Keratinocyte (primary cell): ENCODE measurements at regions not wholly inside any gene's neighbourhood (a gene's known extent, or its start where the extent isn't known, plus 50 kb on each side); places are given as distances from the start of the nearest gene placed in this dataset.

Experiments used
- DNase-seq: peaks from one replicate; pipeline ENCODE4 v3.0.0-alpha.2; 2011; ENCODE audit warnings: low read depth, missing footprints, low spot score
- FAIRE-seq: peaks from 2 replicates; lab custom pipeline; 2011; peaks lifted over from hg19 to GRCh38; lab: Jason Lieb, UNC
- H2AFZ ChIP-seq: 2 replicates; pipeline ENCODE4 v1.6.0; 2012; ENCODE audit warnings: low read length, control low read depth, inconsistent platforms; ENCODE audit not compliant: control insufficient read depth
- H3K27ac ChIP-seq: 2 replicates; pipeline ENCODE4 v1.5.1; 2011; ENCODE audit warnings: low read length; ENCODE audit not compliant: control insufficient read depth, insufficient read depth
- H3K27me3 ChIP-seq: 3 replicates; pipeline ENCODE4 v1.6.0; 2011; ENCODE audit warnings: low read length; ENCODE audit not compliant: control insufficient read depth, insufficient read depth; ENCODE audit errors: extremely low read depth
- H3K36me3 ChIP-seq, 2 experiments: 2 replicates in 1 of 2; 3 replicates in 1 of 2; pipeline ENCODE4 v1.5.1; 2011; ENCODE audit warnings: low read length in 2 of 2, mild to moderate bottlenecking in 1 of 2; ENCODE audit not compliant: control insufficient read depth in 2 of 2, insufficient read depth in 2 of 2; ENCODE audit errors: extremely low read depth in 1 of 2
- H3K4me1 ChIP-seq: 3 replicates; pipeline ENCODE4 v1.5.1; 2011; ENCODE audit warnings: low read length; ENCODE audit not compliant: control insufficient read depth, insufficient read depth; ENCODE audit errors: extremely low read depth
- H3K4me2 ChIP-seq: 3 replicates; pipeline ENCODE4 v1.6.0; 2011; ENCODE audit warnings: low read depth, low read length; ENCODE audit not compliant: control insufficient read depth, insufficient read depth; ENCODE audit errors: extremely low read depth
- H3K4me3 ChIP-seq, 3 experiments: fragments of 200-600 bp in 1 of 3; sonication (generic) in 1 of 3; 2 replicates in 2 of 3; 3 replicates in 1 of 3; pipeline ENCODE4 v1.5.1; 2011 to 2016; ENCODE audit warnings: low read length in 3 of 3, mild to moderate bottlenecking in 3 of 3, control low read depth in 2 of 3, inconsistent platforms in 1 of 3, low read depth in 1 of 3, mixed read lengths in 1 of 3, mixed run types in 1 of 3, moderate library complexity in 1 of 3; ENCODE audit not compliant: control insufficient read depth in 2 of 3, insufficient read depth in 2 of 3; ENCODE audit errors: extremely low read depth in 1 of 3
- H3K79me2 ChIP-seq: 2 replicates; pipeline ENCODE4 v1.6.0; 2012; ENCODE audit warnings: low read length; ENCODE audit not compliant: control insufficient read depth, insufficient read depth
- H3K9ac ChIP-seq: 3 replicates; pipeline ENCODE4 v1.6.0; 2011; ENCODE audit warnings: low read length; ENCODE audit not compliant: control insufficient read depth, insufficient read depth; ENCODE audit errors: extremely low read depth
- H3K9me1 ChIP-seq: 3 replicates; pipeline ENCODE4 v1.6.0; 2011; ENCODE audit warnings: low read length; ENCODE audit not compliant: control insufficient read depth, insufficient read depth; ENCODE audit errors: extremely low read depth
- H3K9me3 ChIP-seq: 2 replicates; pipeline ENCODE4 v1.5.1; 2012; ENCODE audit warnings: low read depth, low read length; ENCODE audit not compliant: control insufficient read depth
- H4K20me1 ChIP-seq: 3 replicates; pipeline ENCODE4 v1.6.0; 2011; ENCODE audit warnings: low read length; ENCODE audit not compliant: control insufficient read depth, insufficient read depth; ENCODE audit errors: extremely low read depth
- CTCF ChIP-seq, 3 experiments: IDR thresholded peaks in 1 of 3; conservative IDR thresholded peaks in 1 of 3; optimal IDR thresholded peaks in 1 of 3; 2 replicates in 2 of 3; 3 replicates in 1 of 3; pipeline versions ENCODE3 to v1.5.1; 2011; ENCODE audit warnings: low read length in 3 of 3, mild to moderate bottlenecking in 3 of 3, moderate library complexity in 2 of 3, control low read depth in 1 of 3, inconsistent platforms in 1 of 3; ENCODE audit not compliant: insufficient read depth in 2 of 3; ENCODE audit errors: extremely low read depth in 1 of 3
- EZH2 ChIP-seq: IDR thresholded peaks from one replicate; pipeline ENCODE4 v1.6.1; 2012; ENCODE audit warnings: inconsistent platforms, mild to moderate bottlenecking, low read length, moderate library complexity
- dilution Hi-C: fragments of 300-500 bp; cut with MboI; formaldehyde crosslinking; loops from one replicate; pipeline ENCODE4 v1.7.0; 2020; ENCODE audit warnings: low sequenced_read_pairs; ENCODE audit not compliant: extremely low pct_ligation_motif_present

DNA sequence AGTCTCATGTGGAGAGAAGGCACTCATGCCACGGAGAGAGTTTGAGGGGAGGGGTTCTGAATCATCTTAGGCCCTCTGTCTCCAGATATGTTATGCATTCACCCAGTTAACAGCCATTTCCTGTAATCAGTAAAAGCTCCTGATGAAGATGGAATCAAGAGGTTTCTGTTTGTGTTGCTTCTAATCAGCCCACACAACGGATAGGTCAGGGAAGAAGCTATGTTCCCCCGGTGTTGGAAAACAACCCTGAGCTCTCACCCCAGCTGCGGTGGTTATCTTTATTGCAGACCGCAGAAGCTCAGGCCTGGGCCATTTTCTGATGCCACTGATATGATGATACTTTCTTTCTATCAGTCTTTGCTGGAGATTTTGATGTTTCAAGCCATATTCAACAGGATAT lies 338.5 kb upstream of the ONECUT1 start:
- DNase-seq: no peak
- dilution Hi-C loops: no loop called here
- TF ChIP-seq CTCF (optimal IDR thresholded peaks at IDR 0.05 in 1 of 3, IDR thresholded peaks at IDR 0.05 in 1 of 3, conservative IDR thresholded peaks at IDR 0.05 in 1 of 3; ENCODE audit: extremely low read depth in 1 of 3, insufficient read depth in 2 of 3, low read length in 3 of 3) (no peak), EZH2 (no peak)
- H4K20me1 ChIP-seq: no peaks in the 10 kb centered on the region
- H3K36me3 ChIP-seq: no peaks in the 10 kb centered on the region
- no peak overlapping the region for H2AFZ ChIP-seq
- H3K9me1 ChIP-seq: no peaks in the 10 kb centered on the region
- no peak overlapping the region for H3K4me2 ChIP-seq
- no peaks in the 10 kb centered on the region for H3K27me3 ChIP-seq
- H3K27ac ChIP-seq: no peak overlapping the region
- H3K9me3 ChIP-seq: no peaks in the 10 kb centered on the region
- H3K4me1 ChIP-seq: no peaks in the 10 kb centered on the region
- H3K4me3 ChIP-seq: no peak overlapping the region
- no peak overlapping the region for H3K9ac ChIP-seq
- no peak for FAIRE-seq
- H3K79me2 ChIP-seq: no peaks in the 10 kb centered on the region

DNA sequence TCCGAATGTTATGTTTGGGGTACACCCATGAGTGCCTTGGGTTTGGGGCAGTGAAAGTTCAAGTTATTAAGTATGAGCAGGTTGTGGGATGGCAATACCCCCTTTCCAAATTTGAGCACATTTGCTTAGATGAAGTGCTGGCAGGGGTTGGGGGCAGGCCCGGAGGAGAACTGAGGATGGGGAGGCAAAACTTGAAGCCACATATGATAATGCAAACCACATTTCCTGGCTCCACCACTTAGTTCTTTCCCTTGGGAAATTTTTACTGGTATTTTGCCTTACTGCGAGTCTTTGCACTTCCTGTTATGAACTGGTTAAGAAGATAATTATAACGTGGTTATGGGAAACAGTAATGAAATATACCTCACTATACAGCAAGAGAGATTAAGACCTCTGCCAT lies 336.0 kb upstream of the ONECUT1 start:
- Histone ChIP-seq H3K9me3 (no peaks in the 10 kb centered on the region), H2AFZ (no peak overlapping the region), H3K36me3 (no peaks in the 10 kb centered on the region), H3K9me1 (no peaks in the 10 kb centered on the region), H3K4me2 (no peak overlapping the region), H4K20me1 (no peaks in the 10 kb centered on the region), H3K27me3 (no peaks in the 10 kb centered on the region), H3K4me1 (no peaks in the 10 kb centered on the region), H3K9ac (no peak overlapping the region), H3K4me3 (no peak overlapping the region), H3K79me2 (no peaks in the 10 kb centered on the region), H3K27ac (no peak overlapping the region)
- TF ChIP-seq CTCF (optimal IDR thresholded peaks at IDR 0.05 in 1 of 3, IDR thresholded peaks at IDR 0.05 in 1 of 3, conservative IDR thresholded peaks at IDR 0.05 in 1 of 3; ENCODE audit: extremely low read depth in 1 of 3, insufficient read depth in 2 of 3, low read length in 3 of 3) (no peak), EZH2 (no peak)
- dilution Hi-C loops: no loop called here
- no peak for FAIRE-seq
- no peak for DNase-seq
